Tibial nerve (tissue), 4 donors: ENCODE measurements at regions not wholly inside any gene's neighbourhood (a gene's known extent, or its start where the extent isn't known, plus 50 kb on each side); places are given as distances from the start of the nearest gene placed in this dataset.

Experiments used
- DNase-seq, 2 donors: peaks; one replicate each; pipeline ENCODE4 v3.0.0-alpha.2; 2019; ENCODE audit warnings: low spot score in 2 of 2
- H3K27ac ChIP-seq, 4 donors: fragments of 200-600 bp; sonication (generic) in 3 of 4; one replicate each; pipeline ENCODE4 v1.5.1; 2017 to 2019; ENCODE audit warnings: mild to moderate bottlenecking in 1 of 4
- H3K27me3 ChIP-seq, 2 donors: fragments of 200-600 bp; sonication (generic) in 1 of 2; one replicate each; pipeline versions ENCODE4 v1.5.1 to v1.6.0; 2017 to 2019
- H3K36me3 ChIP-seq, 3 donors: fragments of 200-600 bp; sonication (generic); one replicate each; pipeline ENCODE4 v1.5.1; 2018 to 2019
- H3K4me1 ChIP-seq, 4 donors: fragments of 200-600 bp; sonication (generic) in 3 of 4; one replicate each; pipeline ENCODE4 v1.5.1; 2017 to 2019
- H3K4me3 ChIP-seq, 4 donors: fragments of 200-600 bp; sonication (generic) in 3 of 4; one replicate each; pipeline ENCODE4 v1.5.1; 2017 to 2019; ENCODE audit warnings: mild to moderate bottlenecking in 1 of 4, moderate library complexity in 1 of 4
- H3K9me3 ChIP-seq, 4 donors: fragments of 200-600 bp; sonication (generic) in 3 of 4; one replicate each; pipeline ENCODE4 v1.5.1; 2017 to 2019
- CTCF ChIP-seq, 5 experiments: fragments of 200-600 bp in 3 of 5; fragments of 450-650 bp in 2 of 5; sonication (generic) in 3 of 5; IDR thresholded peaks; one replicate each; pipeline ENCODE4 v1.5.1; 2016 to 2019; ENCODE audit warnings: antibody characterized with exemption in 5 of 5, mild to moderate bottlenecking in 3 of 5, moderate library complexity in 2 of 5
- EP300 ChIP-seq, 2 donors: sonication (generic); formaldehyde crosslinking; IDR thresholded peaks; one replicate each; pipeline ENCODE4 v1.6.1; 2017; ENCODE audit warnings: antibody characterized with exemption in 2 of 2, mild to moderate bottlenecking in 1 of 2
- POLR2A ChIP-seq, 2 donors: fragments of 450-650 bp; IDR thresholded peaks; one replicate each; pipeline ENCODE4 v1.6.1; 2017; ENCODE audit warnings: antibody characterized with exemption in 2 of 2, mild to moderate bottlenecking in 2 of 2, moderate library complexity in 2 of 2
- WGBS, 2 donors: methylation state at CpG; one replicate each; pipeline ENCODE4 v1.1.5; 2018; 5-methylcytosine and 5-hydroxymethylcytosine counted together

GRCh38 chr6:98477231-98477630, 357.1 kb upstream of the POU3F2 start:
- no peaks in the 10 kb centered on the region for H3K4me1 ChIP-seq

GRCh38 chr6:98484696-98485095, 349.7 kb upstream of the POU3F2 start:
- 40 to 41% methylated on average over 6 of the region's 6 CpGs for WGBS, 2 donors

More at GRCh38 chr6:98477231-98477630, 357.1 kb upstream of the POU3F2 start:
- 73% methylated on average over 2 of the region's 2 CpGs for WGBS, 2 donors
- Histone ChIP-seq H3K4me3 (no peak overlapping the region), H3K27me3 (no peaks in the 10 kb centered on the region), H3K36me3 (no peaks in the 10 kb centered on the region), H3K27ac (no peak overlapping the region), H3K9me3 (no peaks in the 10 kb centered on the region)
- no peak for DNase-seq
- TF ChIP-seq POLR2A (IDR thresholded peaks at IDR 0.05), result no peak
- TF ChIP-seq CTCF (IDR thresholded peaks at IDR 0.05), result no peak
- no peak for TF ChIP-seq EP300 (IDR thresholded peaks at IDR 0.05)

GRCh38 chr6:98485593-98485992, 348.8 kb upstream of the POU3F2 start:
- no peak for DNase-seq
- no peak overlapping the region for H3K27ac ChIP-seq
- H3K4me1 ChIP-seq, result no peaks in the 10 kb centered on the region
- H3K4me3 ChIP-seq, result no peak overlapping the region
- no peaks in the 10 kb centered on the region for H3K9me3 ChIP-seq
- H3K27me3 ChIP-seq, result no peaks in the 10 kb centered on the region
- H3K36me3 ChIP-seq, result no peaks in the 10 kb centered on the region
- TF ChIP-seq POLR2A (IDR thresholded peaks at IDR 0.05), result no peak
- TF ChIP-seq EP300 (IDR thresholded peaks at IDR 0.05), result no peak
- TF ChIP-seq CTCF (IDR thresholded peaks at IDR 0.05), result no peak

More at GRCh38 chr6:98484696-98485095, 349.7 kb upstream of the POU3F2 start:
- no peaks in the 10 kb centered on the region for H3K27me3 ChIP-seq
- DNase-seq, result no peak
- no peak overlapping the region for H3K4me3 ChIP-seq
- TF ChIP-seq POLR2A (IDR thresholded peaks at IDR 0.05) (no peak), EP300 (IDR thresholded peaks at IDR 0.05) (no peak), CTCF (IDR thresholded peaks at IDR 0.05) (no peak)
- H3K27ac ChIP-seq, result no peak overlapping the region
- no peaks in the 10 kb centered on the region for H3K9me3 ChIP-seq
- H3K4me1 ChIP-seq, result no peaks in the 10 kb centered on the region
- no peaks in the 10 kb centered on the region for H3K36me3 ChIP-seq

- DNase-seq, result no peak
- Histone ChIP-seq H3K9me3 (no peaks in the 10 kb centered on the region), H3K27me3 (no peaks in the 10 kb centered on the region), H3K36me3 (no peaks in the 10 kb centered on the region), H3K4me3 (no peak overlapping the region), H3K27ac (no peak overlapping the region), H3K4me1 (no peaks in the 10 kb centered on the region)
- whole genome bisulfite sequencing, 2 donors, result 51 to 52% methylated on average over 2 of the region's 2 CpGs
- no peak for TF ChIP-seq EP300 (IDR thresholded peaks at IDR 0.05)
- no peak for TF ChIP-seq CTCF (IDR thresholded peaks at IDR 0.05)
- no peak for TF ChIP-seq POLR2A (IDR thresholded peaks at IDR 0.05)
Measured at GRCh38 chr6:98486057-98486456, 348.3 kb upstream of the POU3F2 start.

GRCh38 chr6:98487612-98488011, 346.8 kb upstream of the POU3F2 start:
- Histone ChIP-seq H3K36me3 (no peaks in the 10 kb centered on the region), H3K9me3 (no peaks in the 10 kb centered on the region), H3K4me3 (no peak overlapping the region), H3K27ac (no peak overlapping the region), H3K27me3 (no peaks in the 10 kb centered on the region), H3K4me1 (no peaks in the 10 kb centered on the region)
- 14 to 38% methylated on average over 1 of the region's 1 CpG for WGBS, 2 donors
- no peak for DNase-seq
- TF ChIP-seq POLR2A (IDR thresholded peaks at IDR 0.05) (no peak), CTCF (IDR thresholded peaks at IDR 0.05) (no peak), EP300 (IDR thresholded peaks at IDR 0.05) (no peak)
